HG03175 (cell line): ENCODE measurements at regions not wholly inside any gene's neighbourhood (a gene's known extent, or its start where the extent isn't known, plus 50 kb on each side); places are given as distances from the start of the nearest gene placed in this dataset.

ENCODE experiments used
- ATAC-seq: cut with Tn5 transposase; IDR thresholded peaks from one replicate; pipeline ENCODE4 v1.9.1; 2021; ENCODE audit warnings: mild to moderate bottlenecking, moderate library complexity; ENCODE audit not compliant: unreplicated experiment

- ATAC-seq, result no peak
Observed at GRCh38 chr15:95865330-95865739, 465.2 kb upstream of the NR2F2 start.

- no peak for ATAC-seq
Observed at GRCh38 chr15:95866711-95867440, 463.6 kb upstream of the NR2F2 start.

DNA sequence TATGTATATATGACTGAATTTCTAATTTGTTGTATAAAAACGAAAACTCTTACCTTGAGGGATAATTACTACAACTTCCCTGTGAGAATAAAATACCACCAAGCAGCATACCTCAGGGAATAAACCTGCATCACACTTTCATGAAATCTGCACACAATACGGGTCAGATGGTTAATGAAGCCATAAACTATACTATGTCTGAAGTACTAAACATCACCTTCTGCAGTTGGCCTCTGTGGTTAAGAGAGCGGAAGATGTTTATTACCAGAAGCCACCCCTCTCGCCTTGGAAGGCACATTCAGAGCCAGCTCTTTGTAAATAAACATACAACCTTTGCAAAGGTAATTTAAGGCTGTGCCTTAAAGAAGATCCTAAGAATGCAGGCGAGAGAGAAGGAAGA is 462.1 kb upstream of the NR2F2 start:
- ATAC-seq, result no peak

DNA sequence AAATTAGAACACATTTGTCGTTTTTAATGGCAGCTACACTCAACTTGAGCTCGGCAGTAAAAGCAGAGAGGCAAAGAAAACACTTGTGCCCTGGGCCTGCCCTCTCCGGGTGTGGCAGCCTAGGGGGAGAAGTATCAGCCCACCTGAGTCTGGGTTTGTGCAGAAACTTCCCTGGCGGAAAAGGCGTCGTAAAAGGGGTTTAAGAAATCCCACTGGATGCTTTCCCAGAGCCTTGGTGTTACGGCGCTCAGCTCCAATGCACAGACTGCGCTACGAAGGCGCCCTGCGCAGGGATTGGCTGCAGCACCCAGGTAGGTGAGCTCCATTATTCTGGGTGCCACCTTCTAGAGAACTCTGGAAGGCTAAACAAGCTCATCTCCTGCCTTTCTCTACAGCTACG is 461.5 kb upstream of the NR2F2 start:
- no peak for ATAC-seq

DNA sequence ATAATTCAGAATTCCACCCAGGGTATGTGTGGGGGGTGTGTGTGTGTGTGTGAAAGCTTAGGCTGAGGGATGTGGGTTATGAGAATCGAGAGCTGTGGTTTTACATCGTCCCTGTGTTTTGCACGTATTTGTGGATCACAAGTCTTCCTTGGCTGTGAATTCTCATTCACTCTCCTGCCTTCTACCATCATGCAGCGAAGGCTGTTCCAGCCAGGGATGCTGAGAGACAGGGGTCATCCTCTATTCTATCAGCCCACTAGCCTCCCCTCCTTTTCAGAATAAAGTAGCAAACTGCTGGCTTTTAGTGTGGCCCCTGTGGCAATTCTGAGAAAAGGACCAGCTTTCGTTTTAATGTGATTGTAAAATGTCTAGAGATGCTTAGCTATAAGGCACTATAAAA is 460.6 kb upstream of the NR2F2 start:
- ATAC-seq, result no peak

DNA sequence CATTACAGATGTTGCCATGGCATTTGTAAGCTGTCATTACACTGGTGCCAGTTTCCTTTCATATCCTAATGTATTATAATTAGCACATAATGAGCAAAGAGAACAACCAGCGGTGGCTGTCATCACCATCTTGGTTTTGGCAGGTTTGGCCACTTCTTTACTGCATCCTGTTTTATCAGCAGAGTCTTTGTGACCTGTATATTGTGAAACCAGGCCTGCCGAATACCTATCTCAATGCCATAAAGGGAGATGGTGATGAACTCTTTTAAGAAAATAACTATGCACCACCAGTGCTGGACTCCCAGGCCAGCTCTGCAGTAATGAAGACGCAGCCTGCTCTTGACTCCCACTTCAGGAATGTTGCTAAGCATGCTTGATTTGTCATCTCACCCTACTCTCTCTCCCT is 458.1 kb upstream of the NR2F2 start:
- no peak for ATAC-seq

DNA sequence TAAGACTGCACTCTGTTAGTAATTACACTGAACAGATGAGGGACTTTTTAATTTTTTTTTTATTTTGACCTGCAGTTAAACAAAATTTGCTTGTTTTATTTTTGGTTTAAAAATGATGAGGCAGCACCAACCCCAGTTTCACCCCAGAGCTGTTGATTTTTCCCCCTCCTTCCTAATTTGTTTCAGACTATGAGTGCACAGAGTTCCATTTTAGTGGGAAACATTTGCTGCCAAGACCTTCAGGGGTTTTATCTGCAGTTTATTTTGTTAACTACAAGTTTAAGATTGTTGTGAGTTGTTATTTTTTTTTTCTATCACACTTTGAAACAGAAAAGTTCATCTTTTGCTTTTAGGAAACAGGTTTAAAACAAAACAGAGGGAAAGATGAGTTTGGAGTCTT is 455.9 kb upstream of the NR2F2 start:
- no peak for ATAC-seq

GRCh38 chr15:95875121-95875643 is 455.3 kb upstream of the NR2F2 start:
- no peak for ATAC-seq

GRCh38 chr15:95880031-95880570 is 450.4 kb upstream of the NR2F2 start:
- no peak for ATAC-seq

GRCh38 chr15:95880630-95881029 is 449.9 kb upstream of the NR2F2 start:
- no peak for ATAC-seq

DNA sequence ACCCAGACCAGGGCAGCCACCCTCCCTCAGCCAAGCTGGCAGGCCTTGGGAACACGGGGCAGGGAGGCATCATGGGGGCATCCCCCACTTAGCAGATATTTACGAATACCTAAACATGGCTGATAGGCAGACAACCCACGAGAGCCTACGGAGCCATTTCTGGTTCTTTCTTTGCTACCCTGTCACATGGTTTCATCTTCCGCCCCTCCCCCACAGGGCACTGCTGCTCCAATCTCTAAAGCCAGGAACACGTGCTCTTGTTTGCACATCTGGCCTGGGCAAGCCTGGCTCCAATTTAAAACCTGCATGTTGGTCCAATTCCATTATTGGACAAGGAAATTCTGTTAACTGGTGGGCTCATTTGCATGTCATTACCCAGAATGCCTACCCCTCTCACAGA is 447.4 kb upstream of the NR2F2 start:
- no peak for ATAC-seq

DNA sequence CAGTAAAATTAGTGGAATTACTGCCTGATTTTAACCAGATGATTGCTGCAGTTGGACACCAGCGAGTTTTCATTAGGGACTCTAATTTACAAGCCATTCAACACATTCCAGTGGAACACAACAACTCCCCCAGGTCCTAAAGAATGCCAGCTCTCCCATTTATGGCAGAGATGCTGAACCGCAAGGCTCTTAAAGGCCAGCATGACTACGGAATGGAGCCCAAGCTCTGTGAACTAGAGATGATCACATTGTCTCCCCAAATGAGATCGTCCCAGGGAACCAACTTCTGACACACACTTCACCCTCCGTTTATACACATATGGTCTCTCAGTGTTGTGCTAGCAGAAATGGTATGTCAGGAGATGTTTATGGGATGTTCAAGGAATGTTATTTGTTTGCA is 446.2 kb upstream of the NR2F2 start:
- no peak for ATAC-seq

DNA sequence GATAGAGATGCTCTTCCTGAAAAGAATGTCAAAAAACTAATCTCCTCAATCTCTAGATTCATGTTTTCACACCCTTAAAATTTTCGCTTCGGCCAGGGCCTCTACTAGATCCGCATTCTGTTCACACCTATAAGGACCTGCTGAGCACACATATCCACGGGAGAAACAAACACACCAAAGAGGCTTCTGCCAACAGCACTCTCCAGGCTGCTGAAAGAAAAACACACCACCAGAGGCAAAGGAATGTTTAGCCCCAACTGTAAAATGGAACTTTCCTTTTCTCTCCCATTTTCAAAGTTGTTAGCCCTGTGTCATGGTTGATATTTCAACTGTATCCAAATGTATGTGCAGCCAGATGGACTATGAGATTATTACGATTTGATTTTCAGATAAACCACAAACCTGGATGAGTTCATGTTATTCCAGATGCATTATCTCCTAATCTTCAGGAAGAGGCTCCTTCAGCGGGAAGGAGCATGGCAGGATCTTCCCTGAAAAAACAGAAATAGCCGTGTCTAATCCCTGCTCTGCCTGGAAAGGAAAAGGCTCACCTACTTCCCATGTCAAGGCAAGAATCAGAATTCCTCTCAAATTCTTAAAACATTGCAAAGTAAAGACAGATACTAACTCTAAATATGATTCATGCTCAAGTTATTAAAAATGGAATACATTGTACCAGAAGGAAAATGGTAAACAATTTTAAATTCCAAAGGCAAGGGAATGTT is 442.7 kb upstream of the NR2F2 start:
- ATAC-seq, result no peak

GRCh38 chr15:95888762-95889161 is 441.7 kb upstream of the NR2F2 start:
- no peak for ATAC-seq

DNA sequence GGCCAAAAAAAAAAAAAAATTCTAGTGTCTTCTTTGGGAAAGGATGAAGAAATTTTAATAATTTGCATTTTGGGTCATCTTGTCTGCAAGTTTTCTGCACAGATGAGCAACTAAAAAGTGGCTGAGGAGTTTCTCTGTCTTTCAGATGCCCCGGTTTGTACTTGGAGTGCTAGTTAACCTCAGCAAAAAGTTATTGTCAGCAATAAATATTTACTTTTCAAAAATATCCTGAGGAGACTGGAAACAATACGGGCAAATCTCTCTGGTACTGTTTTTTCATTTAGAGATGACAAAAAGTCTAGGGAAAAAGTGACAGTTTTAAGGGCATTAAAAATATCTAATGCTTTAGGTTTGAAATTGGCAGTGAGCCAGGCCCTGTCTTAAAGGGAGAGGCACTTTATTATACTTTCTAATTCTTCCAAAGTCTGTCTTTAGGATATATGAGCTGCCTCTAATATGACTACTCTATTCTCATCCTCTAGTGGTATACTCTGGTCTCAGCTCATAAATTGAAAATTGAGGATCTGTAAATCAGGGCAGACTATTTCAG is 436.0 kb upstream of the NR2F2 start:
- ATAC-seq, result no peak

DNA sequence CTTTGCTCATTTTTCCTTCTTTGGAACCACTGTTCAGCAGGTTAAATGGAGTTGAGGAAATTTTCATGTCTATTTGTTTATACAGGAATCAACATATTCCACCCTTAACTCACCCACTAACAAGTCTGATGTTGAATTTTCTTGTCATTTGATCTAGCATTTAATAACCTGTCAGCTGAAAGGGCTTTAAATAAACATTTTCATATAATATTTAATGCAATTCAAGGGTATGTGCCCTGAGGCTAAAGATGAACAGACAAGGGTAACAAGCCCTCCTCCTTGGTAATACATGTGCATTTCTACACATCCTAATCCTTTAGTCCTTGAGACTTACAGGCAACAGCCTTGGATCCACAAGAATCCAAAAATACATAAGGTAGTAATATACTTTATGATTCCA is 435.0 kb upstream of the NR2F2 start:
- ATAC-seq, result no peak

DNA sequence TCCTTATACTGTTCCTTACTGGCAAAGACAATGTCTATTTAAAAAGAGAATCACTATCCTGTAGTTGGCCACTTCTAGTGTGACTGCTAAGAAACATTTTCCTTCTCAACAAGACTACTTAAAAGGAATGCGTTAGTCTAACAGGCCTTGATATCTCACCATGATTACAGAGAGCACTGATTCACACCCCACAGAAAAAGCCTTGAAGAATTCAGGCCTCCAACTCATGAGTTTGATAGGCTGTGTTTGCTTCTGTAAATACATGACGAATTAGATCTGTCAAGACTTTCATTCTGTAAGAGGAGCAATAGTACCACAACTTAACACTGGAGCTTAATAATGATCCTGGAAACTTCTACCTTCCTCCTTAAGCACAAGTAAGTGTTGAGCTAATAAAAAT is 432.8 kb upstream of the NR2F2 start:
- no peak for ATAC-seq

DNA sequence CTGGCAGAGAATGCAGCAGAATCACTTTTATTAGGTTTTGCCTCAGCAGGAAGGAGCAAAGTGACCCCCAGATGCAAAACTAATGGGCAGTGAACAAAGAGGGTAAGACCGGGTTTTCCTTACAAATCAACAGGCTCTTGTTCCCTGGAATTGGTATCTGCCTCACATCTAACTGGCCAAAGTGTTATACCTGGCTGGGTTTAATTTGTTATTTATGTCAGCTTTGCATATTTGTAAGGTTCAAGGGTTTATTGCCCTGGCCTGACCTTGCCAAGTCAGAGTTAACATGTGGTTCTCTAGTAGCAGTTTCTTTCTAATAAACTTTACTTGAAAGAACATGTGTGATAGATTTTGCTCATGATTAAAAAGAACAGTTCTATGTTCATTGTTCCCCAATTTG is 431.7 kb upstream of the NR2F2 start:
- no peak for ATAC-seq

DNA sequence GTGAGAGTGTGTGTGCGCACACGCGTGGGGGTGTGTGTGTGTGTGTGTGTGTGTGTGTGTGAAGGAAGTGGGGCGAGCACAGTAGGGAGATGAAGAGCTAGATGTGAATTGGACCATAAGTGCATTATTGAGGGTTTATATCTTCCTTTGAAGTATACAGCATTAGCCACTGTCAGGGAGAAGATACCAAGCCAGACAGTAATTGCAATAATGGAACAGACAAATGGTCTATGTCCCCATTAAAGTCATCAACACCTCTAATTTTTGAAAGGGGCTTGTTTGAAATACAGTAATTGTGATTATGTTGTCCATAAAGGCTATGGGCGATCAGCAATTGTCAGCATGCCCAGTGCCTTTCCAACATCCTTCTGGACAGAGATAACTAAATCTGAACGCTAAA is 429.2 kb upstream of the NR2F2 start:
- no peak for ATAC-seq

GRCh38 chr15:95902606-95903005 is 427.9 kb upstream of the NR2F2 start:
- ATAC-seq, result no peak

DNA sequence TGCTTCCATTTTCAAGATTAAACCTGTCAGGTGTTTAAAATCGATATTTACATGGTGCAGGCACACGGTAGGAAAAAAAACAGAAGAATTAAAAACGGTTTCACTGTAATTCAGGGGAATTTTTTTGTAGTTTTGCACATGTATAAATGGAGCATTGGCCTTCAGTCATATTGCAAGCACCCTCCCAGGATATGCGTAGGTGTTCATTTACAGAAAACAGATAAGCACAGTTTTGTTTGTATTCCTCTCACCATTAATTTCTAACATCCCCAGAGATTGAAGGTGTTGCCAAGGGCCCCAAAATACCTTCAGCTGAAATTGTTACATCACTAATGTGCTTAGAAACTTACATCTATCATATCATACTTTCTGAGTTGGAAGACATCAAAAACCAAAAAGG is 427.1 kb upstream of the NR2F2 start:
- no peak for ATAC-seq

GRCh38 chr15:95910643-95911212 is 419.8 kb upstream of the NR2F2 start:
- no peak for ATAC-seq
